Ascending aorta (tissue), 2 donors: ENCODE measurements at regions not wholly inside any gene's neighbourhood (a gene's known extent, or its start where the extent isn't known, plus 50 kb on each side); places are given as distances from the start of the nearest gene placed in this dataset.

Experiments
- DNase-seq, 2 donors: peaks; one replicate each; pipeline ENCODE4 v3.0.0-alpha.2; 2019; ENCODE audit warnings: low spot score in 2 of 2
- H3K27ac ChIP-seq, 2 donors: fragments of 200-600 bp; sonication (generic); one replicate each; pipeline ENCODE4 v1.5.1; 2016 to 2017; ENCODE audit warnings: mild to moderate bottlenecking in 1 of 2
- H3K27me3 ChIP-seq: fragments of 200-600 bp; sonication (generic); one replicate; pipeline ENCODE4 v1.5.1; 2017
- H3K36me3 ChIP-seq, 2 donors: fragments of 200-600 bp; sonication (generic); one replicate each; pipeline ENCODE4 v1.5.1; 2016
- H3K4me1 ChIP-seq, 2 donors: fragments of 200-600 bp; sonication (generic); one replicate each; pipeline ENCODE4 v1.5.1; 2016 to 2017; ENCODE audit warnings: mild to moderate bottlenecking in 1 of 2
- H3K4me3 ChIP-seq, 2 donors: fragments of 200-600 bp; sonication (generic); one replicate each; pipeline ENCODE4 v1.5.1; 2016 to 2017; ENCODE audit warnings: mild to moderate bottlenecking in 1 of 2
- H3K9me3 ChIP-seq, 2 donors: fragments of 200-600 bp; sonication (generic); one replicate each; pipeline ENCODE4 v1.5.1; 2016
- CTCF ChIP-seq, 3 experiments: fragments of 200-600 bp in 2 of 3; fragments of 450-650 bp in 1 of 3; sonication (generic) in 2 of 3; IDR thresholded peaks; one replicate each; pipeline ENCODE4 v1.5.1; 2016 to 2019; ENCODE audit warnings: antibody characterized with exemption in 3 of 3, mild to moderate bottlenecking in 1 of 3, moderate library complexity in 1 of 3
- intact Hi-C: fragments of 100-400 bp; cut with DNase I; formaldehyde crosslinking; loops from one replicate; pipeline ENCODE4 v1.15.1; 2023

GRCh38 chr6:22042706-22043105, 254.1 kb downstream of the PRL start:
- no peak for TF ChIP-seq CTCF (IDR thresholded peaks at IDR 0.05)
- Histone ChIP-seq H3K27me3 (no peaks in the 10 kb centered on the region), H3K4me1 (peaks cover 4% of the 10 kb centered on the region in 2 donors), H3K9me3 (peaks cover 6 to 16% of the 10 kb centered on the region in 2 donors), H3K4me3 (peak overlapping the region in 1 of 2 donors; percentile 49), H3K36me3 (no peaks in the 10 kb centered on the region), H3K27ac (peak overlapping the region in 1 of 2 donors; percentile 52)
- DNase-seq, result no peak
- intact Hi-C loops, result no loop called here

GRCh38 chr6:22043284-22043962, 253.4 kb downstream of the PRL start:
- intact Hi-C loops, result no loop called here
- TF ChIP-seq CTCF (IDR thresholded peaks at IDR 0.05), result no peak
- Histone ChIP-seq H3K4me1 (peaks cover 4% of the 10 kb centered on the region in 2 donors), H3K27ac (peak overlapping the region; percentile 23 to 52), H3K4me3 (peak overlapping the region in 1 of 2 donors; percentile 49), H3K36me3 (no peaks in the 10 kb centered on the region), H3K27me3 (no peaks in the 10 kb centered on the region), H3K9me3 (peaks cover 6 to 16% of the 10 kb centered on the region in 2 donors)
- DNase-seq, result no peak

GRCh38 chr6:22045261-22045912, 251.4 kb downstream of the PRL start:
- H3K9me3 ChIP-seq, result peaks cover 6 to 9% of the 10 kb centered on the region in 2 donors
- H3K36me3 ChIP-seq, result no peaks in the 10 kb centered on the region
- TF ChIP-seq CTCF (IDR thresholded peaks at IDR 0.05), result no peak
- no peak for DNase-seq
- H3K4me3 ChIP-seq, result no peak overlapping the region
- peaks cover 4% of the 10 kb centered on the region in 2 donors for H3K4me1 ChIP-seq
- H3K27ac ChIP-seq, result no peak overlapping the region
- no peaks in the 10 kb centered on the region for H3K27me3 ChIP-seq
- intact Hi-C loops, result no loop called here

- H3K9me3 ChIP-seq, result no peaks in the 10 kb centered on the region
- intact Hi-C loops, result no loop called here
- H3K4me3 ChIP-seq, result no peak overlapping the region
- no peak for DNase-seq
- H3K27ac ChIP-seq, result no peak overlapping the region
- TF ChIP-seq CTCF (IDR thresholded peaks at IDR 0.05), result no peak
- no peaks in the 10 kb centered on the region for H3K36me3 ChIP-seq
- H3K27me3 ChIP-seq, result no peaks in the 10 kb centered on the region
- no peaks in the 10 kb centered on the region for H3K4me1 ChIP-seq
These were observed 247.8 kb downstream of the PRL start for GRCh38 chr6:22049002-22049401.

- Histone ChIP-seq H3K27ac (no peak overlapping the region), H3K9me3 (no peaks in the 10 kb centered on the region), H3K36me3 (no peaks in the 10 kb centered on the region), H3K27me3 (no peaks in the 10 kb centered on the region), H3K4me1 (peaks cover 0 to 5% of the 10 kb centered on the region in 2 donors), H3K4me3 (no peak overlapping the region)
- no peak for TF ChIP-seq CTCF (IDR thresholded peaks at IDR 0.05)
- DNase-seq, result no peak
- intact Hi-C loops, result no loop called here
These were observed 243.3 kb downstream of the PRL start for GRCh38 chr6:22053391-22053997.
